ENCODE measurements at regions not wholly inside any gene's neighbourhood (a gene's known extent, or its start where the extent isn't known, plus 50 kb on each side); places are given as distances from the start of the nearest gene placed in this dataset.

DNA sequence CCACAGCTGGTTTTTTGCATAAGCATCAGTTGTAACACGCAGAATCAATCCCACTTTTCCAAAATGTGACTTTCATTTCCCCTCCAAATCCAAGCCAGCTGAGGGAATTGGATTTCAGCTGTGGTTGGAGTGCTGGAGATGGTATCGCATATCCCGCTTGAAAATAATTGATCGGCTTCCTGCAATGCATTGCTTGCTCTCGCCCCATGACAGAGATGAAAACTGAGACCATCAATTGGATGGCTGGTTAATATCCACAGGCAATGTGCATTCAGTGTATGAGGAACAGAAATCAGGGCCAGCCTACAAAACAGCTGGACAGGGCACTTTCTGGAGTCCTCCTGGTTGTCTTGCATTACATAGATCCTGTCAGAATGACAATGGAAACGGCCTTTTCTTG is 135.3 kb downstream of the MAIP1 start:
- Histone ChIP-seq H3K27ac (no peak overlapping the region), H3K27me3 (no peaks in the 10 kb centered on the region), H3K36me3 (no peaks in the 10 kb centered on the region), H3K9me3 (no peaks in the 10 kb centered on the region), H3K4me1 (ENCODE audit: insufficient read depth) (no peaks in the 10 kb centered on the region), H3K4me3 (no peak overlapping the region)
- intact Hi-C loops (cut with DNase I), result no loop called here
- WGBS, 3 donors, result 96 to 97% (median 97%) methylated on average over 6 of the region's 6 CpGs
- DNase-seq, result no peak
- TF ChIP-seq POLR2A (IDR thresholded peaks at IDR 0.05) (no peak), EP300 (IDR thresholded peaks at IDR 0.05) (no peak)
- TF ChIP-seq, protein P1, sequence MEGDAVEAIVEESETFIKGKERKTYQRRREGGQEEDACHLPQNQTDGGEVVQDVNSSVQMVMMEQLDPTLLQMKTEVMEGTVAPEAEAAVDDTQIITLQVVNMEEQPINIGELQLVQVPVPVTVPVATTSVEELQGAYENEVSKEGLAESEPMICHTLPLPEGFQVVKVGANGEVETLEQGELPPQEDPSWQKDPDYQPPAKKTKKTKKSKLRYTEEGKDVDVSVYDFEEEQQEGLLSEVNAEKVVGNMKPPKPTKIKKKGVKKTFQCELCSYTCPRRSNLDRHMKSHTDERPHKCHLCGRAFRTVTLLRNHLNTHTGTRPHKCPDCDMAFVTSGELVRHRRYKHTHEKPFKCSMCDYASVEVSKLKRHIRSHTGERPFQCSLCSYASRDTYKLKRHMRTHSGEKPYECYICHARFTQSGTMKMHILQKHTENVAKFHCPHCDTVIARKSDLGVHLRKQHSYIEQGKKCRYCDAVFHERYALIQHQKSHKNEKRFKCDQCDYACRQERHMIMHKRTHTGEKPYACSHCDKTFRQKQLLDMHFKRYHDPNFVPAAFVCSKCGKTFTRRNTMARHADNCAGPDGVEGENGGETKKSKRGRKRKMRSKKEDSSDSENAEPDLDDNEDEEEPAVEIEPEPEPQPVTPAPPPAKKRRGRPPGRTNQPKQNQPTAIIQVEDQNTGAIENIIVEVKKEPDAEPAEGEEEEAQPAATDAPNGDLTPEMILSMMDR (IDR thresholded peaks at IDR 0.05), result no peak

- 93 to 97% (median 93%) methylated on average over 2 of the region's 2 CpGs for WGBS, 3 donors
- no peak for DNase-seq
- no peaks in the 10 kb centered on the region for H3K27me3 ChIP-seq
- no peaks in the 10 kb centered on the region for H3K36me3 ChIP-seq
- H3K4me1 ChIP-seq (ENCODE audit: insufficient read depth), result no peaks in the 10 kb centered on the region
- H3K4me3 ChIP-seq, result no peak overlapping the region
- H3K9me3 ChIP-seq, result no peaks in the 10 kb centered on the region
- intact Hi-C loops (cut with DNase I), result no loop called here
- no peak for TF ChIP-seq POLR2A (IDR thresholded peaks at IDR 0.05)
- no peak for TF ChIP-seq EP300 (IDR thresholded peaks at IDR 0.05)
- TF ChIP-seq, protein P1 (IDR thresholded peaks at IDR 0.05), result no peak
- no peak overlapping the region for H3K27ac ChIP-seq
Measured at GRCh38 chr2:200091126-200091525, 135.7 kb downstream of the MAIP1 start.

DNA sequence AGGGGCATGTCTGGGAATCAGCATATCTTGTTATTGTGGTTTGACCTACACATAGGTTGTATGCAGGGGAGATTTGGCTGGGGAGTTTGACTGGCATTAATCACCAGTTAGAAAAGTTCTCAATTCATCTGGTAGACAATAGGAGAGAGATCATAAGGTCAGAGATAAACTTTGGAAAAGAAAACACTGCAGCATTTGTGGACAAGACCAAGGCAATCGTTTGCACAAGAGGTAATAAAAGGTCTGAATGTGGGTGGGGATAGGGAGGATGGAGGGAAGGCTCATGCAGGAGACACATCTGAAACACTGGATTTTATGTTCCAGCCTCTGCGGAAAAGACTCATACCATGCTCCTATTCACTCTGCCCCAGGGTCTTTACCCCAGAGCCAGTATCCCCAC is 136.9 kb downstream of the MAIP1 start:
- Histone ChIP-seq H3K36me3 (no peaks in the 10 kb centered on the region), H3K9me3 (no peaks in the 10 kb centered on the region), H3K4me3 (no peak overlapping the region), H3K27ac (no peak overlapping the region), H3K4me1 (ENCODE audit: insufficient read depth) (no peaks in the 10 kb centered on the region), H3K27me3 (no peaks in the 10 kb centered on the region)
- DNase-seq, result no peak
- TF ChIP-seq POLR2A (IDR thresholded peaks at IDR 0.05) (no peak), EP300 (IDR thresholded peaks at IDR 0.05) (no peak)
- TF ChIP-seq, protein P1 (IDR thresholded peaks at IDR 0.05), result no peak
- intact Hi-C loops (cut with DNase I), result no loop called here
- 63 to 75% (median 68%) methylated on average over 2 of the region's 2 CpGs for WGBS, 3 donors

DNA sequence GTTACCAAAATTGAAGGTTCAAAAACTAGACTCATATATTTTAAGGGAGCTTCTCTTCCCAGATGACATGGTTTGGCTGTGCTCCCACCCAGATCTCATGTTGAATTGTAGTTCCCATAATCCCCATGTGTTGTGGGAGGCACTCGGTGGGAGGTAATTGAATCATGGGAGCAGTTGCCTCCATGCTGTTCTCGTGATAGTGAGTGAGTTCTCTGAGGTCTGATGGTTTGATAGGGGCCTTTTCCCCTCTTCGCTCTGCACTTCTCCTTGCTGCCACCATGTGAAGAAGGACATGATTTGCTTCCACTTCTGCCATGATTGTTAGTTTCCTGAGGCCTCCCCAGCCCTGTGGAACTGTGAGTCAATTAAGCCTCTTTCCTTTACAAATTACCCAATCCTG is 140.1 kb downstream of the MAIP1 start:
- H3K4me3 ChIP-seq, result no peak overlapping the region
- H3K27me3 ChIP-seq, result no peaks in the 10 kb centered on the region
- no peaks in the 10 kb centered on the region for H3K9me3 ChIP-seq
- 89 to 92% (median 89%) methylated on average over 3 of the region's 3 CpGs for WGBS, 3 donors
- no peaks in the 10 kb centered on the region for H3K4me1 ChIP-seq (ENCODE audit: insufficient read depth)
- no peak for DNase-seq
- TF ChIP-seq EP300 (IDR thresholded peaks at IDR 0.05), result no peak
- TF ChIP-seq, protein P1 (IDR thresholded peaks at IDR 0.05), result no peak
- TF ChIP-seq POLR2A (IDR thresholded peaks at IDR 0.05), result no peak
- intact Hi-C loops (cut with DNase I), result no loop called here
- no peak overlapping the region for H3K27ac ChIP-seq
- no peaks in the 10 kb centered on the region for H3K36me3 ChIP-seq

DNA sequence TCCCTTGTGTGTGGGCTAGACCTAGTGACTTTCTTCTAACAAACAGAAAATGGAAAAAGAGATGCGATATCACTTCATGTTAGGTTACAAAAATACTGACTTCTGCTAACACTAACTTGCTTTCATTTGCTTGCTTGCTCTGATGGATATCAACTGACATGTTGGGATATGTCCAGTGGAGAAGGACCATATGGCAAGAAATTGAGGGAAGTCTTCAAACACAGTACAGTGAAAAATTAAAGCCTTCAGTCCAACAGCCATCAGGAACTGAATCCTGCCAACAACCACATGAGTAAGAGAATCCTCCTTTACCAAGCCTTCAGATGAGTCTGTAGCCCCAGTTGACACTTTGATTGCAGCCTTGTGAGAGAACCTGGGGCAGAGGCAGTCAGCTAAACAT is 143.9 kb downstream of the MAIP1 start:
- TF ChIP-seq, protein P1 (IDR thresholded peaks at IDR 0.05), result no peak
- no peak for TF ChIP-seq EP300 (IDR thresholded peaks at IDR 0.05)
- TF ChIP-seq POLR2A (IDR thresholded peaks at IDR 0.05), result no peak
- no peak for DNase-seq
- 97 to 100% (median 97%) methylated on average over 1 of the region's 1 CpG for WGBS, 3 donors
- no peaks in the 10 kb centered on the region for H3K36me3 ChIP-seq
- H3K4me1 ChIP-seq (ENCODE audit: insufficient read depth), result peaks cover 5% of the 10 kb centered on the region
- no peaks in the 10 kb centered on the region for H3K9me3 ChIP-seq
- H3K27me3 ChIP-seq, result no peaks in the 10 kb centered on the region
- no peak overlapping the region for H3K4me3 ChIP-seq
- intact Hi-C loops (cut with DNase I), result no loop called here
- H3K27ac ChIP-seq, result no peak overlapping the region
